K562 (cell line): ENCODE measurements at regions not wholly inside any gene's neighbourhood (a gene's known extent, or its start where the extent isn't known, plus 50 kb on each side); places are given as distances from the start of the nearest gene placed in this dataset.
"Not testable (repeated sequence)": the region's sequence is repeated elsewhere in the genome, so short reads cannot be mapped to it uniquely, and the experiment has no call there.

ENCODE experiments used
- ATAC-seq: fragments of 200-7000 bp; cut with Tn5 transposase; 3 replicates; pipeline ENCODE4 v1.9.1; 2020; ENCODE audit warnings: moderate library complexity
- BruUV-seq: library from RNA; stranded (reverse); fragments of 400-500 nt; replicated peaks from 2 replicates; lab custom pipeline; 2021; lab: Mats Ljungman, UMichigan
- CTCF ChIA-PET: fragments of 300-600 bp; formaldehyde crosslinking; extraction: SDS; loops from one replicate; lab custom pipeline; 2021; ENCODE audit warnings: low intra/inter-chr PET ratio; lab: Yijun Ruan, JAX
- POLR2A ChIA-PET: fragments of 300-600, 350-650 bp; sonication (Branson Sonifier 250); formaldehyde crosslinking; extraction: SDS; loops from one replicate; lab custom pipeline; 2021; ENCODE audit warnings: antibody characterized with exemption, inconsistent platforms; lab: Yijun Ruan, JAX
- DNase-seq, 4 experiments: peaks; one replicate each; pipeline versions ENCODE4 v3.0.0 to v3.0.0-alpha.2; 2011 to 2018; ENCODE audit warnings: low spot score in 3 of 4, mixed read lengths in 3 of 4; ENCODE audit errors: extremely low read depth in 1 of 4
- FAIRE-seq: peaks from 2 replicates; lab custom pipeline; 2011; peaks lifted over from hg19 to GRCh38; lab: Jason Lieb, UNC
- H2AFZ ChIP-seq: 2 replicates; pipeline ENCODE4 v1.6.0; 2011; ENCODE audit warnings: low read depth, low read length, control low read depth, inconsistent platforms
- H3K27ac ChIP-seq: fragments of 200-600 bp; 3 replicates; pipeline ENCODE4 v1.8.0; 2011; ENCODE audit warnings: low read depth, mild to moderate bottlenecking, control low read depth, inconsistent platforms, low read length, moderate library complexity, mixed read lengths; ENCODE audit errors: extremely low read depth
- H3K27me3 ChIP-seq, 2 experiments: fragments of 300-600 bp in 1 of 2; 2 replicates in 1 of 2; 3 replicates in 1 of 2; pipeline versions ENCODE4 v1.6.0 to v1.8.0; 2011; ENCODE audit warnings: inconsistent platforms in 2 of 2, low read length in 2 of 2, mild to moderate bottlenecking in 1 of 2, mixed read lengths in 1 of 2, moderate library complexity in 1 of 2; ENCODE audit not compliant: control insufficient read depth in 2 of 2, insufficient read depth in 2 of 2
- H3K36me3 ChIP-seq: fragments of 300-600 bp; 3 replicates; pipeline ENCODE4 v1.8.0; 2011; ENCODE audit warnings: mild to moderate bottlenecking, low read length, inconsistent platforms; ENCODE audit not compliant: control insufficient read depth, insufficient read depth
- H3K4me1 ChIP-seq, 2 experiments: fragments of 200-600 bp in 1 of 2; replicated peaks in 1 of 2; 2 replicates in 1 of 2; 3 replicates in 1 of 2; pipeline versions ENCODE4 v1.5.1 to v1.8.0; 2011; ENCODE audit warnings: inconsistent platforms in 2 of 2, low read length in 2 of 2, mild to moderate bottlenecking in 1 of 2, mixed read lengths in 1 of 2, moderate library complexity in 1 of 2; ENCODE audit not compliant: control insufficient read depth in 2 of 2, insufficient read depth in 2 of 2
- H3K4me2 ChIP-seq: 2 replicates; pipeline ENCODE4 v1.6.1; 2011; ENCODE audit warnings: low read length, control low read depth, inconsistent platforms, mixed read lengths; ENCODE audit not compliant: insufficient read depth
- H3K4me3 ChIP-seq: fragments of 200-600 bp; sonication (generic), shearing (Covaris generic); 2 replicates; pipeline ENCODE4 v1.5.1; 2016; ENCODE audit warnings: control low read depth, inconsistent platforms
- H3K79me2 ChIP-seq: fragments of 200-600 bp; 3 replicates; pipeline ENCODE4 v1.8.0; 2011; ENCODE audit warnings: low read length, inconsistent platforms; ENCODE audit not compliant: control insufficient read depth, insufficient read depth
- H3K9ac ChIP-seq, 2 experiments: 2 replicates each; pipeline versions ENCODE4 v1.6.0 to v1.6.1; 2011; ENCODE audit warnings: low read depth in 2 of 2, low read length in 2 of 2, control low read depth in 1 of 2, inconsistent platforms in 1 of 2, mild to moderate bottlenecking in 1 of 2, mixed read lengths in 1 of 2; ENCODE audit not compliant: insufficient read depth in 1 of 2
- H3K9me1 ChIP-seq: one replicate; pipeline ENCODE4 v1.6.0; 2011; ENCODE audit warnings: inconsistent platforms, mild to moderate bottlenecking, low read length, moderate library complexity; ENCODE audit not compliant: control insufficient read depth, insufficient read depth
- H3K9me3 ChIP-seq: replicated peaks from 2 replicates; pipeline ENCODE4 v1.5.1; 2011; ENCODE audit warnings: low read depth, low read length, inconsistent platforms; ENCODE audit not compliant: control insufficient read depth, insufficient read depth
- H4K20me1 ChIP-seq: replicated peaks from 2 replicates; pipeline ENCODE4 v1.6.1; 2011; ENCODE audit warnings: low read length, inconsistent platforms, mixed read lengths; ENCODE audit not compliant: control insufficient read depth, insufficient read depth
- POLR3A ChIP-seq: IDR thresholded peaks from 2 replicates; pipeline ENCODE4 v1.6.1; 2011; ENCODE audit warnings: borderline replicate concordance, mild to moderate bottlenecking, moderate library complexity; ENCODE audit not compliant: insufficient read length, insufficient read depth; ENCODE audit errors: extremely low read depth
- PTBP1 ChIP-seq: fragments of 200-400 bp; formaldehyde crosslinking; IDR thresholded peaks from 2 replicates; pipeline ENCODE4 v1.6.1; 2017; ENCODE audit warnings: low read depth, low read length
- RBFOX2 ChIP-seq: fragments of 200-400 bp; formaldehyde crosslinking; IDR thresholded peaks from 2 replicates; pipeline ENCODE4 v1.6.1; 2017; ENCODE audit warnings: low read depth, mild to moderate bottlenecking, low read length, moderate library complexity
- ZFP91 ChIP-seq: sonication (generic); formaldehyde crosslinking; IDR thresholded peaks from 2 replicates; pipeline ENCODE4 v1.8.0; 2022; ENCODE audit warnings: mild to moderate bottlenecking, missing genetic modification reagents
- WGBS: fragments of 100-300 bp; shearing (Covaris generic); methylation state at CpG from one replicate; pipeline ENCODE4 v1.1.6; 2016; ENCODE audit warnings: low coverage, mixed read lengths; ENCODE audit not compliant: insufficient coverage; ENCODE audit errors: missing lambda C conversion rate; 5-methylcytosine and 5-hydroxymethylcytosine counted together
- in situ Hi-C: fragments of 300-500 bp; cut with MboI; formaldehyde crosslinking; loops from 4 replicates; pipeline ENCODE4 v1.15.0; 2018; ENCODE audit warnings: inconsistent platforms, mixed read lengths
- intact Hi-C: fragments of 100-400 bp; cut with micrococcal nuclease; formaldehyde crosslinking; loops from 2 replicates; pipeline ENCODE4 v1.14.2; 2022

- H2AFZ ChIP-seq, POLR2A ChIA-PET, H3K9me1 ChIP-seq, H3K4me3 ChIP-seq, in situ Hi-C loops, H3K27ac ChIP-seq, CTCF ChIA-PET, H3K4me2 ChIP-seq, intact Hi-C loops, H3K9me3 ChIP-seq, H4K20me1 ChIP-seq, FAIRE-seq, H3K4me1 ChIP-seq, H3K9ac ChIP-seq, H3K79me2 ChIP-seq, H3K36me3 ChIP-seq, BruUV-seq, ATAC-seq, H3K27me3 ChIP-seq, DNase-seq: not testable (repeated sequence)
- 0% methylated on average over 1 of the region's 1 CpG for WGBS
Observed at GRCh38 chr3:104266219-104266618, 1100.5 kb upstream of the ALCAM start.

GRCh38 chr3:104269771-104270170, 1096.9 kb upstream of the ALCAM start:
- no peak overlapping the region for H2AFZ ChIP-seq
- TF ChIP-seq ZFP91: no peak
- no peak for TF ChIP-seq PTBP1
- TF ChIP-seq POLR3A: no peak
- no peak for TF ChIP-seq RBFOX2
- TF ChIP-seq, all 486 proteins: peak for 0
- POLR2A ChIA-PET: no interaction called here
- no peak overlapping the region for H3K9ac ChIP-seq
- H3K9me3 ChIP-seq: no peaks in the 10 kb centered on the region
- BruUV-seq: no TSS peak
- 0% methylated on average over 5 of the region's 6 CpGs for WGBS
- no peaks in the 10 kb centered on the region for H4K20me1 ChIP-seq
- H3K27ac ChIP-seq: no peak overlapping the region
- in situ Hi-C loops (no loop called here), intact Hi-C loops (no loop called here)
- no peak for FAIRE-seq
- no peak for DNase-seq
- no peaks in the 10 kb centered on the region for H3K9me1 ChIP-seq
- no peak overlapping the region for H3K4me2 ChIP-seq
- H3K4me1 ChIP-seq: no peaks in the 10 kb centered on the region
- H3K27me3 ChIP-seq: no peaks in the 10 kb centered on the region
- no peaks in the 10 kb centered on the region for H3K36me3 ChIP-seq
- no peaks in the 10 kb centered on the region for H3K79me2 ChIP-seq
- CTCF ChIA-PET: no interaction called here
- H3K4me3 ChIP-seq: no peak overlapping the region
- no peak for ATAC-seq
